Ovary (tissue), 3 donors: ENCODE measurements at regions not wholly inside any gene's neighbourhood (a gene's known extent, or its start where the extent isn't known, plus 50 kb on each side); places are given as distances from the start of the nearest gene placed in this dataset.

Source experiments
- CTCF ChIP-seq, 3 donors: fragments of 450-650 bp in 2 of 3; fragments of 200-600 bp in 1 of 3; IDR thresholded peaks; one replicate each; pipeline versions ENCODE4 v1.5.1 to v1.8.0; 2016 to 2022; ENCODE audit warnings: antibody characterized with exemption in 3 of 3, mild to moderate bottlenecking in 1 of 3
- POLR2A ChIP-seq: fragments of 450-650 bp; IDR thresholded peaks from one replicate; pipeline ENCODE4 v1.6.1; 2017; ENCODE audit warnings: antibody characterized with exemption, mild to moderate bottlenecking, moderate library complexity
- donor health status: DM: no; HTN: no; CAD: no.

DNA sequence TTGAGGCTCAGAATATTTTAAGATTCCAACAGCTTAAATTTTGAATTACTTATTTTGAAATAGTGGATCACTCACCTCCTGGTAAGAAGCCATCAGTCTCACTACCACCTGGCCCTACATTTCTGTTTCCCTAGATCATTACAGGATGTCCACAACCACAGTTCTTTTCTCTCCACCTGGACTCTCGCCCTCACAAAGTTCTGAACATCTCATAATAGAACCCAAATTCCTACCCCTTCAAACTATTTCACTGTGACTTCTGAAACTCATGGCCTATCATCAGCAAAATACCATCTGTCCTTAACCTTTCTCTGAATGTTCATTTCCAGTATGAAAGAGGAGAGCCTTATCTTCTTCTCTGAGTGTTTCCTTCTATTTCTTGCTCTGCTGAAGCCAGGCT lies 299.2 kb upstream of the MGAT5 start:
- no peak for TF ChIP-seq POLR2A
- TF ChIP-seq CTCF (IDR thresholded peaks at IDR 0.05) = no peak
